SK-N-SH treated with all-trans-retinoic acid at 6 μM for 48 hours (cell line): ENCODE measurements at regions not wholly inside any gene's neighbourhood (a gene's known extent, or its start where the extent isn't known, plus 50 kb on each side); places are given as distances from the start of the nearest gene placed in this dataset.

ENCODE experiments used
- ARNTL ChIP-seq: fragments of 450-650 bp; formaldehyde crosslinking; IDR thresholded peaks from 2 replicates; pipeline ENCODE4 v1.5.0; 2020; ENCODE audit warnings: low read depth, mild to moderate bottlenecking, moderate library complexity, borderline replicate concordance
- CREB5 ChIP-seq: fragments of 250-450 bp; sonication (Bioruptor Pico); IDR thresholded peaks from 2 replicates; pipeline ENCODE4 v1.5.1; 2020; ENCODE audit warnings: low read depth, mild to moderate bottlenecking, moderate library complexity
- PATZ1 ChIP-seq: fragments of 250-450 bp; sonication (Bioruptor Pico); IDR thresholded peaks from 2 replicates; pipeline ENCODE4 v1.8.0; 2020; ENCODE audit warnings: mild to moderate bottlenecking, moderate library complexity, borderline replicate concordance
- PPARA ChIP-seq: fragments of 250-450 bp; sonication (Bioruptor Pico); IDR thresholded peaks from 2 replicates; pipeline ENCODE4 v1.5.0; 2020; ENCODE audit warnings: mild to moderate bottlenecking, borderline replicate concordance
- SNAI2 ChIP-seq: fragments of 250-450 bp; sonication (Bioruptor Pico); IDR thresholded peaks from 2 replicates; pipeline ENCODE4 v1.5.0; 2020; ENCODE audit warnings: mild to moderate bottlenecking, moderate library complexity
- ZC3H10 ChIP-seq: fragments of 250-450 bp; sonication (Bioruptor Pico); IDR thresholded peaks from 2 replicates; pipeline ENCODE4 v1.5.1; 2021; ENCODE audit warnings: mild to moderate bottlenecking, moderate library complexity

- TF ChIP-seq SNAI2 (CRISPR knock-in tag) (no peak), PATZ1 (no peak), PPARA (CRISPR knock-in tag) (no peak), ZC3H10 (CRISPR knock-in tag) (no peak), ARNTL (CRISPR knock-in tag) (no peak), CREB5 (no peak)
Measured at GRCh38 chr2:184444623-184445223, 153.6 kb upstream of the ZNF804A start.
